ENCODE measurements at regions not wholly inside any gene's neighbourhood (a gene's known extent, or its start where the extent isn't known, plus 50 kb on each side); places are given as distances from the start of the nearest gene placed in this dataset.

GRCh38 chr5:54769746-54770145 is 215.6 kb downstream of the ESM1 start:
- no peak for DNase-seq (ENCODE audit: low read depth)

- DNase-seq (ENCODE audit: low read depth): no peak
These were observed 216.3 kb downstream of the ESM1 start for GRCh38 chr5:54769072-54769471.

- no peak for DNase-seq (ENCODE audit: low read depth)
These were observed 218.6 kb downstream of the ESM1 start for GRCh38 chr5:54766748-54767147.

GRCh38 chr5:54765165-54766028 is 220.0 kb downstream of the ESM1 start:
- DNase-seq (ENCODE audit: low read depth): no peak

- DNase-seq (ENCODE audit: low read depth): no peak
These were observed 221.0 kb downstream of the ESM1 start for GRCh38 chr5:54764102-54765090.

GRCh38 chr5:54761213-54761701 is 224.1 kb downstream of the ESM1 start:
- no peak for DNase-seq (ENCODE audit: low read depth)

- no peak for DNase-seq (ENCODE audit: low read depth)
These were observed 225.0 kb downstream of the ESM1 start for GRCh38 chr5:54760182-54760935.

GRCh38 chr5:54758038-54758437 is 227.4 kb downstream of the ESM1 start:
- peak; percentile 63 for DNase-seq (ENCODE audit: low read depth)

- no peak for DNase-seq (ENCODE audit: low read depth)
These were observed 227.9 kb downstream of the ESM1 start for GRCh38 chr5:54757541-54757940.

- no peak for DNase-seq (ENCODE audit: low read depth)
These were observed 228.5 kb downstream of the ESM1 start for GRCh38 chr5:54756796-54757402.

GRCh38 chr5:54756301-54756700 is 229.1 kb downstream of the ESM1 start:
- DNase-seq (ENCODE audit: low read depth): no peak

GRCh38 chr5:54754878-54755277 is 230.5 kb downstream of the ESM1 start:
- no peak for DNase-seq (ENCODE audit: low read depth)

- DNase-seq (ENCODE audit: low read depth): no peak
These were observed 231.0 kb downstream of the ESM1 start for GRCh38 chr5:54754420-54754819.

GRCh38 chr5:54753753-54754152 is 231.6 kb downstream of the ESM1 start:
- DNase-seq (ENCODE audit: low read depth): no peak

- DNase-seq (ENCODE audit: low read depth): no peak
These were observed 232.4 kb downstream of the ESM1 start for GRCh38 chr5:54753034-54753433.

- DNase-seq (ENCODE audit: low read depth): no peak
These were observed 231.0 kb downstream of the SNX18 start for GRCh38 chr5:54748527-54748926.

- no peak for DNase-seq (ENCODE audit: low read depth)
These were observed 229.3 kb downstream of the SNX18 start for GRCh38 chr5:54746777-54747398.

GRCh38 chr5:54746346-54746745 is 228.8 kb downstream of the SNX18 start:
- DNase-seq (ENCODE audit: low read depth): no peak

- DNase-seq (ENCODE audit: low read depth): no peak
These were observed 228.0 kb downstream of the SNX18 start for GRCh38 chr5:54745599-54745998.

GRCh38 chr5:54743997-54744788 is 226.6 kb downstream of the SNX18 start:
- DNase-seq (ENCODE audit: low read depth): peak; percentile 96

Measured in non-pigmented ciliary epithelial cell (primary cell).